H1 (cell line): ENCODE measurements at regions not wholly inside any gene's neighbourhood (a gene's known extent, or its start where the extent isn't known, plus 50 kb on each side); places are given as distances from the start of the nearest gene placed in this dataset.

Experiments used
- CTCF ChIA-PET: fragments of 300-600 bp; sonication (Branson Sonifier 250); formaldehyde crosslinking; loops from one replicate; lab custom pipeline; 2021; ENCODE audit not compliant: partially characterized antibody; lab: Charles Lee
- POLR2A ChIA-PET: fragments of 300-600 bp; sonication (Branson Sonifier 250); formaldehyde crosslinking; loops from one replicate; lab custom pipeline; 2021; ENCODE audit warnings: inconsistent platforms; ENCODE audit not compliant: partially characterized antibody; lab: Charles Lee
- DNase-seq, 2 experiments: peaks; one replicate each; pipeline versions ENCODE4 v3.0.0 to v3.0.0-alpha.2; 2010 to 2022; ENCODE audit warnings: low spot score in 2 of 2, low read depth in 1 of 2, mixed read lengths in 1 of 2
- FAIRE-seq: peaks from 2 replicates; lab custom pipeline; 2011; peaks lifted over from hg19 to GRCh38; lab: Jason Lieb, UNC
- H2AFZ ChIP-seq: 2 replicates; pipeline ENCODE4 v1.8.1; 2012; ENCODE audit warnings: low read length, inconsistent platforms
- H2AK5ac ChIP-seq: 2 replicates; pipeline ENCODE4 v1.6.1; 2013; ENCODE audit warnings: low read depth, low read length
- H2BK120ac ChIP-seq: replicated peaks from 2 replicates; pipeline ENCODE3; 2013; ENCODE audit warnings: low read depth, low read length, inconsistent platforms
- H2BK12ac ChIP-seq: 2 replicates; pipeline ENCODE4 v1.6.1; 2013; ENCODE audit warnings: low read depth, low read length
- H2BK15ac ChIP-seq: 2 replicates; pipeline ENCODE4 v1.6.1; 2013; ENCODE audit warnings: low read length
- H2BK20ac ChIP-seq: 2 replicates; pipeline ENCODE4 v1.6.1; 2013; ENCODE audit warnings: low read length
- H2BK5ac ChIP-seq: 2 replicates; pipeline ENCODE4 v1.6.1; 2013; ENCODE audit warnings: low read depth, low read length
- H3K14ac ChIP-seq: 2 replicates; pipeline ENCODE4 v1.6.1; 2013; ENCODE audit warnings: inconsistent platforms; ENCODE audit not compliant: insufficient read length
- H3K18ac ChIP-seq: 2 replicates; pipeline ENCODE4 v1.6.1; 2013; ENCODE audit warnings: low read length; ENCODE audit errors: extremely low read depth
- H3K23ac ChIP-seq: 2 replicates; pipeline ENCODE4 v1.6.1; 2013; ENCODE audit warnings: inconsistent platforms; ENCODE audit not compliant: insufficient read length
- H3K23me2 ChIP-seq: 2 replicates; pipeline ENCODE4 v1.6.1; 2013; ENCODE audit warnings: low read depth, low read length
- H3K27ac ChIP-seq: 2 replicates; pipeline ENCODE4 v1.6.1; 2011; ENCODE audit warnings: low read depth, low read length, inconsistent platforms
- H3K27me3 ChIP-seq, 4 experiments: replicated peaks in 1 of 4; 1 replicate in 1 of 4; 2 replicates in 3 of 4; pipeline versions ENCODE4 v1.6.1 to v1.8.1; 2011 to 2013; ENCODE audit warnings: low read length in 3 of 4, mild to moderate bottlenecking in 3 of 4, inconsistent platforms in 2 of 4, mixed read lengths in 2 of 4, moderate library complexity in 1 of 4; ENCODE audit not compliant: control insufficient read depth in 3 of 4, insufficient read depth in 3 of 4; ENCODE audit errors: extremely low read depth in 1 of 4
- H3K36me3 ChIP-seq, 4 experiments: 2 replicates each; pipeline versions ENCODE4 v1.6.1 to v1.8.1; 2011 to 2013; ENCODE audit warnings: mild to moderate bottlenecking in 4 of 4, low read length in 3 of 4, moderate library complexity in 2 of 4, control low read depth in 1 of 4, inconsistent platforms in 1 of 4; ENCODE audit not compliant: insufficient read depth in 4 of 4, control insufficient read depth in 2 of 4
- H3K4ac ChIP-seq: replicated peaks from 2 replicates; pipeline ENCODE3; 2013; ENCODE audit warnings: low read length, low read depth, mixed read lengths, inconsistent platforms; ENCODE audit not compliant: insufficient read length
- H3K4me1 ChIP-seq, 4 experiments: replicated peaks in 1 of 4; 1 replicate in 1 of 4; 2 replicates in 3 of 4; pipeline versions ENCODE4 v1.6.1 to v1.8.1; 2011 to 2013; ENCODE audit warnings: low read length in 3 of 4, inconsistent platforms in 2 of 4, mixed read lengths in 1 of 4; ENCODE audit not compliant: insufficient read depth in 4 of 4, control insufficient read depth in 3 of 4
- H3K4me2 ChIP-seq, 2 experiments: 2 replicates each; pipeline versions ENCODE4 v1.6.1 to v1.8.1; 2011 to 2013; ENCODE audit warnings: low read depth in 2 of 2, low read length in 2 of 2, control low read depth in 1 of 2, inconsistent platforms in 1 of 2, mild to moderate bottlenecking in 1 of 2; ENCODE audit not compliant: insufficient read depth in 1 of 2
- H3K4me3 ChIP-seq, 4 experiments: fragments of 200-600, 300-600 bp in 1 of 4; sonication (generic), shearing (Covaris generic), sonication (Bioruptor Twin) in 1 of 4; 2 replicates each; pipeline versions ENCODE4 v1.5.1 to v1.8.1; 2011 to 2016; ENCODE audit warnings: low read length in 4 of 4, low read depth in 3 of 4, control low read depth in 2 of 4, inconsistent platforms in 2 of 4, mild to moderate bottlenecking in 2 of 4, mixed read lengths in 1 of 4, moderate library complexity in 1 of 4; ENCODE audit not compliant: insufficient read depth in 2 of 4; ENCODE audit errors: extremely low read depth in 1 of 4
- H3K56ac ChIP-seq: replicated peaks from 2 replicates; pipeline ENCODE3; 2013; ENCODE audit warnings: low read depth, mild to moderate bottlenecking, mixed read lengths, low read length, inconsistent platforms; ENCODE audit not compliant: insufficient read length
- H3K79me1 ChIP-seq: 2 replicates; pipeline ENCODE4 v1.6.1; 2013; ENCODE audit warnings: low read depth, low read length, control low read depth
- H3K79me2 ChIP-seq, 2 experiments: 2 replicates each; pipeline versions ENCODE4 v1.6.1 to v1.8.1; 2012 to 2013; ENCODE audit warnings: low read length in 2 of 2, mild to moderate bottlenecking in 2 of 2, inconsistent platforms in 1 of 2; ENCODE audit not compliant: insufficient read depth in 2 of 2, control insufficient read depth in 1 of 2
- H3K9ac ChIP-seq, 4 experiments: replicated peaks in 1 of 4; 1 replicate in 1 of 4; 2 replicates in 3 of 4; pipeline versions ENCODE4 v1.6.1 to v1.8.1; 2011 to 2013; ENCODE audit warnings: low read depth in 3 of 4, low read length in 3 of 4, control low read depth in 2 of 4, mild to moderate bottlenecking in 2 of 4, moderate library complexity in 2 of 4, inconsistent platforms in 1 of 4; ENCODE audit errors: extremely low read depth in 1 of 4
- H3K9me3 ChIP-seq, 2 experiments: 2 replicates each; pipeline versions ENCODE4 v1.6.1 to v1.8.1; 2012 to 2013; ENCODE audit warnings: mild to moderate bottlenecking in 2 of 2, moderate library complexity in 2 of 2, control low read depth in 1 of 2, inconsistent platforms in 1 of 2, low read depth in 1 of 2, low read length in 1 of 2, mixed read lengths in 1 of 2; ENCODE audit not compliant: insufficient read depth in 2 of 2
- H4K20me1 ChIP-seq, 2 experiments: replicated peaks in 1 of 2; 2 replicates each; pipeline versions ENCODE3 to v1.8.1; 2011 to 2013; ENCODE audit warnings: inconsistent platforms in 2 of 2, low read length in 2 of 2, mild to moderate bottlenecking in 1 of 2; ENCODE audit not compliant: insufficient read depth in 2 of 2, control insufficient read depth in 1 of 2
- H4K5ac ChIP-seq: 2 replicates; pipeline ENCODE4 v1.6.1; 2013; ENCODE audit warnings: low read length, low read depth, mixed read lengths, inconsistent platforms; ENCODE audit not compliant: insufficient read length
- H4K8ac ChIP-seq: 2 replicates; pipeline ENCODE4 v1.8.0; 2013; ENCODE audit warnings: mild to moderate bottlenecking, moderate library complexity, low read length, inconsistent platforms; ENCODE audit not compliant: insufficient read depth; ENCODE audit errors: extremely low read depth
- H4K91ac ChIP-seq: replicated peaks from 2 replicates; pipeline ENCODE3; 2013; ENCODE audit warnings: low read length, mixed read lengths, inconsistent platforms; ENCODE audit not compliant: insufficient read length
- ASH2L ChIP-seq: fragments of 200-600, 300-600 bp; sonication (generic); IDR thresholded peaks from one replicate; pipeline ENCODE4 v1.7.1; 2017; ENCODE audit warnings: low read length
- CHD1 ChIP-seq: IDR thresholded peaks from 2 replicates; pipeline ENCODE4 v1.6.1; 2012; ENCODE audit warnings: low read depth, low read length, improper control_type of control experiment
- CREB1 ChIP-seq: IDR thresholded peaks from 2 replicates; pipeline ENCODE4 v1.6.1; 2012; ENCODE audit warnings: inconsistent platforms
- CTBP2 ChIP-seq: IDR thresholded peaks from 2 replicates; pipeline ENCODE4 v1.7.0; 2011; ENCODE audit warnings: borderline replicate concordance, mild to moderate bottlenecking, moderate library complexity, mixed read lengths, low read length; ENCODE audit not compliant: insufficient read depth, insufficient read length
- KDM1A ChIP-seq: fragments of 200-600, 300-600 bp; sonication (generic); IDR thresholded peaks from 2 replicates; pipeline ENCODE4 v1.7.1; 2016; ENCODE audit warnings: mild to moderate bottlenecking, low read length, borderline replicate concordance
- NRF1 ChIP-seq: IDR thresholded peaks from 2 replicates; pipeline ENCODE4 v1.6.1; 2011; ENCODE audit warnings: mild to moderate bottlenecking, low read depth, low read length, improper control_type of control experiment
- PHF8 ChIP-seq: fragments of 200-600 bp; sonication (generic); conservative IDR thresholded peaks from 2 replicates; pipeline ENCODE4 v1.7.1; 2012; ENCODE audit warnings: low read depth, mild to moderate bottlenecking, inconsistent platforms, low read length, moderate library complexity
- POLR2A ChIP-seq, 2 experiments: IDR thresholded peaks; 1 replicate in 1 of 2; 2 replicates in 1 of 2; pipeline ENCODE4 v1.6.1; 2011; ENCODE audit warnings: low read depth in 2 of 2, low read length in 2 of 2, mild to moderate bottlenecking in 2 of 2; ENCODE audit errors: control extremely low read depth in 1 of 2
- RBBP5 ChIP-seq: IDR thresholded peaks from 2 replicates; pipeline ENCODE4 v1.7.1; 2012; ENCODE audit warnings: low read depth, mild to moderate bottlenecking, inconsistent platforms, low read length, moderate library complexity, borderline replicate concordance
- RXRA ChIP-seq: IDR thresholded peaks from 2 replicates; pipeline ENCODE4 v1.6.1; 2011; ENCODE audit warnings: low read depth, mild to moderate bottlenecking, low read length, moderate library complexity; ENCODE audit not compliant: insufficient read depth
- SAP30 ChIP-seq: fragments of 300-600 bp; sonication (generic); IDR thresholded peaks from 2 replicates; pipeline ENCODE4 v1.7.1; 2012; ENCODE audit warnings: low read length, moderate library complexity, mild to moderate bottlenecking, inconsistent platforms; ENCODE audit not compliant: insufficient read depth, insufficient replicate concordance
- SIX5 ChIP-seq: IDR thresholded peaks from 2 replicates; pipeline ENCODE4 v1.6.1; 2011; ENCODE audit warnings: mild to moderate bottlenecking, low read depth, low read length
- SUZ12 ChIP-seq: fragments of 200-600 bp; sonication (generic); IDR thresholded peaks from 2 replicates; pipeline ENCODE4 v1.6.1; 2012; ENCODE audit warnings: mild to moderate bottlenecking, inconsistent platforms, low read length, moderate library complexity, mixed read lengths
- TAF1 ChIP-seq: IDR thresholded peaks from 2 replicates; pipeline ENCODE4 v1.6.1; 2011; ENCODE audit warnings: mild to moderate bottlenecking, low read depth, low read length
- TBP ChIP-seq: IDR thresholded peaks from 2 replicates; pipeline ENCODE4 v1.6.1; 2011; ENCODE audit warnings: low read depth, low read length, improper control_type of control experiment
- TCF12 ChIP-seq: IDR thresholded peaks from 2 replicates; pipeline ENCODE4 v1.6.1; 2011; ENCODE audit warnings: low read depth, mild to moderate bottlenecking, low read length
- TEAD4 ChIP-seq: IDR thresholded peaks from 2 replicates; pipeline ENCODE4 v1.6.1; 2012; ENCODE audit warnings: low read depth, low read length, inconsistent platforms, mixed read lengths
- WGBS, 2 experiments: shearing (Covaris generic) in 1 of 2; methylation state at CpG; one replicate each; pipeline versions ENCODE4 v1.1.6 to v1.1.7; 2013 to 2015; ENCODE audit warnings: low lambda C conversion rate in 2 of 2, mixed read lengths in 2 of 2, inconsistent platforms in 1 of 2, low coverage in 1 of 2, missing lambda C conversion rate in 1 of 2; ENCODE audit not compliant: insufficient replicate concordance in 2 of 2, insufficient coverage in 1 of 2, insufficient read length in 1 of 2; ENCODE audit errors: extremely low coverage in 1 of 2, missing lambda C conversion rate in 1 of 2; 5-methylcytosine and 5-hydroxymethylcytosine counted together

DNA sequence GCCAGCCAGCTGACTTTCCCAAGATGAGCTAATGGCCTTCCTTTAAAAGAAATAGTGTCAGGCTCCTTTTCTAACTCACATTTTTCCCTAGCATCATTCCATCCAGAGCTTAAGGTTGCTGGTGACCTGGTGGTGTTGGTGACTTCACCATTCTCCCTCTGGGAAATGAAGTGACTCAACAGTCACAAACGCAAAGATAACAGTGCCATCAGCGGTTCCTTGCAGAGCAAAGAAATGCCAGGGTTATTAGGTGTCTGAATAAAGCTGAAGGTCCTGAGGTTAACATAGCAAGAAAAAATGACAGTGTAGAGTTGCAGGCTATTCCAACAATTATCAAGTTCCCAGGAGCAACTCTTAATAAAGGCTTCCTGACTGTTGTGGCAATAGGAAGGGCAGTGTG is 111.8 kb upstream of the SLC44A1 start:
- H2BK5ac ChIP-seq, result no peak overlapping the region
- 95% methylated on average over 2 of the region's 2 CpGs; no CpG with 5 or more reads in 1 of the 2 experiments for WGBS, 2 experiments
- no peak overlapping the region for H3K4me3 ChIP-seq
- no peaks in the 10 kb centered on the region; a peak in 1 of 7 replicates for H3K27me3 ChIP-seq
- H3K14ac ChIP-seq, result no peak overlapping the region
- no peak overlapping the region for H3K23ac ChIP-seq
- H2BK15ac ChIP-seq, result no peak overlapping the region
- no peaks in the 10 kb centered on the region for H3K9me3 ChIP-seq
- H3K79me2 ChIP-seq, result no peaks in the 10 kb centered on the region
- no peak overlapping the region for H4K5ac ChIP-seq
- DNase-seq (no peak), FAIRE-seq (no peak)
- no peak overlapping the region for H4K91ac ChIP-seq
- H2BK120ac ChIP-seq, result no peak overlapping the region
- H3K9ac ChIP-seq, result no peak overlapping the region
- H3K18ac ChIP-seq, result no peak overlapping the region
- H4K8ac ChIP-seq, result no peak overlapping the region
- no peak overlapping the region for H2BK20ac ChIP-seq
- H3K4ac ChIP-seq, result no peak overlapping the region
- H2AFZ ChIP-seq, result no peak overlapping the region
- H2BK12ac ChIP-seq, result no peak overlapping the region
- H3K27ac ChIP-seq, result no peak overlapping the region
- no peak overlapping the region for H2AK5ac ChIP-seq
- H3K4me1 ChIP-seq, result peaks cover 0 to 3% (median 0%) of the 10 kb centered on the region in 4 experiments; a peak in 2 of 7 replicates
- POLR2A ChIA-PET, result no interaction called here
- no peak overlapping the region for H3K4me2 ChIP-seq
- H3K36me3 ChIP-seq, result no peaks in the 10 kb centered on the region
- no peak overlapping the region for H3K56ac ChIP-seq
- H3K23me2 ChIP-seq, result no peaks in the 10 kb centered on the region
- CTCF ChIA-PET, result interaction anchor here (0.8 to 3.1 kb wide), 4 partner anchors 9 to 22 kb away, joined by 3 to 11 read pairs (median 6); no protein-coding TSS in a partner anchor
- no peaks in the 10 kb centered on the region for H3K79me1 ChIP-seq
- no peaks in the 10 kb centered on the region for H4K20me1 ChIP-seq
- TF ChIP-seq TEAD4 (no peak), CTBP2 (no peak), SIX5 (no peak), RXRA (no peak), SAP30 (no peak), CREB1 (no peak), ASH2L (no peak), RBBP5 (no peak), NRF1 (no peak), KDM1A (no peak), TBP (no peak), PHF8 (no peak), SUZ12 (no peak), POLR2A (IDR thresholded peaks at IDR 0.05; ENCODE audit: control extremely low read depth in 1 of 2, low read depth in 2 of 2, low read length in 2 of 2) (no peak), TAF1 (no peak), TCF12 (no peak), CHD1 (no peak)
